Astrocyte (in vitro differentiated cells and primary cell): ENCODE measurements at regions not wholly inside any gene's neighbourhood (a gene's known extent, or its start where the extent isn't known, plus 50 kb on each side); places are given as distances from the start of the nearest gene placed in this dataset.

ENCODE experiments used
- EZH2 ChIP-seq: IDR thresholded peaks from 2 replicates; pipeline ENCODE4 v1.6.1; 2012; ENCODE audit warnings: mild to moderate bottlenecking, low read length, inconsistent platforms; ENCODE audit not compliant: insufficient read depth
- TF ChIP-seq, protein P1 (sequence below): IDR thresholded peaks from 2 replicates; pipeline ENCODE4 v1.5.1; 2011; ENCODE audit warnings: low read depth, mild to moderate bottlenecking, inconsistent platforms, low read length, moderate library complexity; ENCODE audit not compliant: insufficient read depth

DNA sequence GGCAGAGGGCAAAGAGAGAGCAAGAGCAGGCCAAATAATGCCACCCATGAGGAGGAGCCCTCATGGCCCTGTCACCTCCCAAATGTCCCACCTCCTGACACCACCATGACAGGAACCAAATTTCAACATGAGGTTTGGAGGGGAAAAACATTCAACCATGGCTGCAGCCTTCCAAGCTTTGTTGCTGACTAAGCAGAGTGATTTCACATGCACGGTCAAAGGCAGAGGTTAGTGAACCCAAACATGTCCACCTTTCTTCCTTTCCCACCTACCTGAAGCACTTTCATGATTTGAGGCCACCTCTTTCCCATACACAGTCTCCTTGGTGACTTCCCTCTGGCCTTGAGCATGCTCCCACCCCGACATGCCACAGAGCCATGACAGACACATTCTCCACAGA, 89.7 kb downstream of the C11orf91 start:
- TF ChIP-seq, protein P1, sequence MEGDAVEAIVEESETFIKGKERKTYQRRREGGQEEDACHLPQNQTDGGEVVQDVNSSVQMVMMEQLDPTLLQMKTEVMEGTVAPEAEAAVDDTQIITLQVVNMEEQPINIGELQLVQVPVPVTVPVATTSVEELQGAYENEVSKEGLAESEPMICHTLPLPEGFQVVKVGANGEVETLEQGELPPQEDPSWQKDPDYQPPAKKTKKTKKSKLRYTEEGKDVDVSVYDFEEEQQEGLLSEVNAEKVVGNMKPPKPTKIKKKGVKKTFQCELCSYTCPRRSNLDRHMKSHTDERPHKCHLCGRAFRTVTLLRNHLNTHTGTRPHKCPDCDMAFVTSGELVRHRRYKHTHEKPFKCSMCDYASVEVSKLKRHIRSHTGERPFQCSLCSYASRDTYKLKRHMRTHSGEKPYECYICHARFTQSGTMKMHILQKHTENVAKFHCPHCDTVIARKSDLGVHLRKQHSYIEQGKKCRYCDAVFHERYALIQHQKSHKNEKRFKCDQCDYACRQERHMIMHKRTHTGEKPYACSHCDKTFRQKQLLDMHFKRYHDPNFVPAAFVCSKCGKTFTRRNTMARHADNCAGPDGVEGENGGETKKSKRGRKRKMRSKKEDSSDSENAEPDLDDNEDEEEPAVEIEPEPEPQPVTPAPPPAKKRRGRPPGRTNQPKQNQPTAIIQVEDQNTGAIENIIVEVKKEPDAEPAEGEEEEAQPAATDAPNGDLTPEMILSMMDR = no peak
- TF ChIP-seq EZH2 = no peak
